Peyer's patch (tissue), 4 donors: ENCODE measurements at regions not wholly inside any gene's neighbourhood (a gene's known extent, or its start where the extent isn't known, plus 50 kb on each side); places are given as distances from the start of the nearest gene placed in this dataset.

Experiments
- CTCF ChIP-seq, 6 experiments: fragments of 450-650 bp in 4 of 6; fragments of 200-600 bp in 2 of 6; sonication (generic) in 1 of 6; IDR thresholded peaks; one replicate each; pipeline ENCODE4 v1.5.1; 2017 to 2019; ENCODE audit warnings: antibody characterized with exemption in 6 of 6, mild to moderate bottlenecking in 3 of 6, moderate library complexity in 1 of 6
- POLR2A ChIP-seq, 2 donors: fragments of 450-650 bp; IDR thresholded peaks; one replicate each; pipeline ENCODE4 v1.5.1; 2017; ENCODE audit warnings: antibody characterized with exemption in 2 of 2, mild to moderate bottlenecking in 2 of 2, moderate library complexity in 2 of 2

- no peak for TF ChIP-seq CTCF (IDR thresholded peaks at IDR 0.05)
- no peak for TF ChIP-seq POLR2A (IDR thresholded peaks at IDR 0.05)
These were observed 176.9 kb downstream of the ADGRL4 start for GRCh38 chr1:78829644-78830043.
